WTC11 (cell line): ENCODE measurements at regions not wholly inside any gene's neighbourhood (a gene's known extent, or its start where the extent isn't known, plus 50 kb on each side); places are given as distances from the start of the nearest gene placed in this dataset.
A peak's percentile ranks its signal among the peaks of the same experiment; 100 is the strongest.

Experiments
- FOXJ3 ChIP-seq: sonication (generic); formaldehyde crosslinking; IDR thresholded peaks from 2 replicates; pipeline ENCODE4 v1.9.0; 2021; ENCODE audit warnings: missing genetic modification reagents, mild to moderate bottlenecking, borderline replicate concordance
- JAZF1 ChIP-seq: fragments of 250-450 bp; sonication (Bioruptor Pico); IDR thresholded peaks from 2 replicates; pipeline ENCODE4 v1.9.0; 2021; ENCODE audit warnings: moderate library complexity, mild to moderate bottlenecking, inconsistent platforms
- NFE2L1 ChIP-seq: sonication (generic); formaldehyde crosslinking; IDR thresholded peaks from 2 replicates; pipeline ENCODE4 v1.8.1; 2023; ENCODE audit warnings: missing genetic modification reagents
- NR1H2 ChIP-seq: sonication (generic); formaldehyde crosslinking; IDR thresholded peaks from 2 replicates; pipeline ENCODE4 v1.9.0; 2021; ENCODE audit warnings: mild to moderate bottlenecking, moderate library complexity, missing genetic modification reagents
- ZNF263 ChIP-seq: sonication (generic); formaldehyde crosslinking; IDR thresholded peaks from 2 replicates; pipeline ENCODE4 v1.8.1; 2022; ENCODE audit warnings: low read depth, mild to moderate bottlenecking, moderate library complexity, missing genetic modification reagents
- ZNF317 ChIP-seq: sonication (generic); formaldehyde crosslinking; IDR thresholded peaks from 2 replicates; pipeline ENCODE4 v1.8.1; 2023; ENCODE audit warnings: low read depth, mild to moderate bottlenecking, moderate library complexity, missing genetic modification reagents, borderline replicate concordance
- ZNF396 ChIP-seq: fragments of 250-450 bp; sonication (Bioruptor Pico); IDR thresholded peaks from 2 replicates; pipeline ENCODE4 v1.8.0; 2021; ENCODE audit warnings: mild to moderate bottlenecking, moderate library complexity, borderline replicate concordance
- TF ChIP-seq, protein P1 (sequence below): sonication (generic); formaldehyde crosslinking; IDR thresholded peaks from 2 replicates; pipeline ENCODE4 v1.8.0; 2023; ENCODE audit warnings: mild to moderate bottlenecking, missing genetic modification reagents
- TF ChIP-seq, protein P2 (sequence below): sonication (generic); formaldehyde crosslinking; IDR thresholded peaks from 2 replicates; pipeline ENCODE4 v1.8.1; 2023; ENCODE audit warnings: mild to moderate bottlenecking, missing genetic modification reagents, borderline replicate concordance
- TF ChIP-seq, protein P3 (sequence below): sonication (generic); formaldehyde crosslinking; IDR thresholded peaks from 2 replicates; pipeline ENCODE4 v1.8.0; 2023; ENCODE audit warnings: missing genetic modification reagents, mild to moderate bottlenecking, borderline replicate concordance
- TF ChIP-seq, protein P4 (sequence below): sonication (generic); formaldehyde crosslinking; IDR thresholded peaks from 2 replicates; pipeline ENCODE4 v1.8.0; 2022; ENCODE audit warnings: mild to moderate bottlenecking, missing genetic modification reagents
- TF ChIP-seq, protein P5 (sequence below): sonication (generic); formaldehyde crosslinking; IDR thresholded peaks from 2 replicates; pipeline ENCODE4 v1.8.1; 2023; ENCODE audit warnings: mild to moderate bottlenecking, missing genetic modification reagents, moderate library complexity
- TF ChIP-seq, protein P6 (sequence below): fragments of 250-450 bp; sonication (Bioruptor Pico); IDR thresholded peaks from 2 replicates; pipeline ENCODE4 v1.9.0; 2021; ENCODE audit warnings: mild to moderate bottlenecking, borderline replicate concordance
- TF ChIP-seq, protein P7 (sequence below): sonication (generic); formaldehyde crosslinking; IDR thresholded peaks from 2 replicates; pipeline ENCODE4 v1.8.1; 2022; ENCODE audit warnings: mild to moderate bottlenecking, missing genetic modification reagents, moderate library complexity, borderline replicate concordance
- TF ChIP-seq, protein P8 (sequence below): sonication (generic); formaldehyde crosslinking; IDR thresholded peaks from 2 replicates; pipeline ENCODE4 v1.8.1; 2022; ENCODE audit warnings: mild to moderate bottlenecking, moderate library complexity, missing genetic modification reagents

DNA sequence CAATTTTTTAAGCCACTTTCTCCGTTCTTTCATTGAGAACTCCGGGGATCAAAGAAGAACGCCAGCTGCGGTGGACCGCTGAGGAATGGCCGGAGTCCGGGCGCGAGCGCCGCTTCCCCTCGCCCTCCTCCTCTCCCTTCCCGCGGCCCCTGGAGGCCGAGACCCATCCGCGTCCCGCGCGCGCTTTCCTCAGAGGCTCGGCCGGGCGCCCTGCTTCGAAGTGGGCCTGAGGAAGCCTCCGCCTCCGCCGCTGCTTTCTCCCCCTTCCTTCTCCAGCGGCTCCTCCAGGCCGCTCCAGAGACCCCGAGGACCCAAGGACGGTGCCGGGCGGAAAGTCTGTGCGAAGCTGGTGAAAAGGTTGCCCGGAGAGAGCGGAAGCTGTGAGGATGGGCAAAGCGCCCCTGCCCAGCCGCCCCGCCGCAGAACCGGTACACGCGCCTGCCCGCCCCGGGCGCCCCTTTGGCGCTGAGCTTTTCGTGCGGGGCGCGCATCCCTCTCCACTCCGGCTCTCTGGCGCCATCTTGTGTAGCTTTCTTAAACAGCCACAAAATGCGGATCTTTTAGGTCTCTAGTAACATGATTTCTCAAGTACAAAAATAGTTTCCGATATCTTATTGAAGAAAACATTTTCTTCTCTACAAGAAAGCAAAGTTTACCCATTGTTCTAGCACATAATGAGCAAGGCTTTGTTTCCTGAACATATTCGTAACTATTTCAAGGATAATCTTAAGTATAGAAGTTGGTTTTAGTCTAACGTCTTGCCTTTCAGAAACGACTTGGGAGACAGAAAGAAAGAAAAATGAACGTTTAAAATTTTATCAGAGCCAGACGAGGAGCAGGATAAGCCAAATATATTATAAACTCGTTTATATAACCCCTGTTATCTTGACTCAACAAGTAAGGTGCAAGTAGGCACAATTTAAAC lies 59.2 kb upstream of the FAM174B start (continued):
- TF ChIP-seq, protein P1, sequence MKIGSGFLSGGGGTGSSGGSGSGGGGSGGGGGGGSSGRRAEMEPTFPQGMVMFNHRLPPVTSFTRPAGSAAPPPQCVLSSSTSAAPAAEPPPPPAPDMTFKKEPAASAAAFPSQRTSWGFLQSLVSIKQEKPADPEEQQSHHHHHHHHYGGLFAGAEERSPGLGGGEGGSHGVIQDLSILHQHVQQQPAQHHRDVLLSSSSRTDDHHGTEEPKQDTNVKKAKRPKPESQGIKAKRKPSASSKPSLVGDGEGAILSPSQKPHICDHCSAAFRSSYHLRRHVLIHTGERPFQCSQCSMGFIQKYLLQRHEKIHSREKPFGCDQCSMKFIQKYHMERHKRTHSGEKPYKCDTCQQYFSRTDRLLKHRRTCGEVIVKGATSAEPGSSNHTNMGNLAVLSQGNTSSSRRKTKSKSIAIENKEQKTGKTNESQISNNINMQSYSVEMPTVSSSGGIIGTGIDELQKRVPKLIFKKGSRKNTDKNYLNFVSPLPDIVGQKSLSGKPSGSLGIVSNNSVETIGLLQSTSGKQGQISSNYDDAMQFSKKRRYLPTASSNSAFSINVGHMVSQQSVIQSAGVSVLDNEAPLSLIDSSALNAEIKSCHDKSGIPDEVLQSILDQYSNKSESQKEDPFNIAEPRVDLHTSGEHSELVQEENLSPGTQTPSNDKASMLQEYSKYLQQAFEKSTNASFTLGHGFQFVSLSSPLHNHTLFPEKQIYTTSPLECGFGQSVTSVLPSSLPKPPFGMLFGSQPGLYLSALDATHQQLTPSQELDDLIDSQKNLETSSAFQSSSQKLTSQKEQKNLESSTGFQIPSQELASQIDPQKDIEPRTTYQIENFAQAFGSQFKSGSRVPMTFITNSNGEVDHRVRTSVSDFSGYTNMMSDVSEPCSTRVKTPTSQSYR (CRISPR knock-in tag): no peak
- no peak for TF ChIP-seq FOXJ3 (CRISPR knock-in tag)
- no peak for TF ChIP-seq ZNF396 (CRISPR knock-in tag)
- TF ChIP-seq ZNF263 (CRISPR knock-in tag): no peak
- TF ChIP-seq, protein P2, sequence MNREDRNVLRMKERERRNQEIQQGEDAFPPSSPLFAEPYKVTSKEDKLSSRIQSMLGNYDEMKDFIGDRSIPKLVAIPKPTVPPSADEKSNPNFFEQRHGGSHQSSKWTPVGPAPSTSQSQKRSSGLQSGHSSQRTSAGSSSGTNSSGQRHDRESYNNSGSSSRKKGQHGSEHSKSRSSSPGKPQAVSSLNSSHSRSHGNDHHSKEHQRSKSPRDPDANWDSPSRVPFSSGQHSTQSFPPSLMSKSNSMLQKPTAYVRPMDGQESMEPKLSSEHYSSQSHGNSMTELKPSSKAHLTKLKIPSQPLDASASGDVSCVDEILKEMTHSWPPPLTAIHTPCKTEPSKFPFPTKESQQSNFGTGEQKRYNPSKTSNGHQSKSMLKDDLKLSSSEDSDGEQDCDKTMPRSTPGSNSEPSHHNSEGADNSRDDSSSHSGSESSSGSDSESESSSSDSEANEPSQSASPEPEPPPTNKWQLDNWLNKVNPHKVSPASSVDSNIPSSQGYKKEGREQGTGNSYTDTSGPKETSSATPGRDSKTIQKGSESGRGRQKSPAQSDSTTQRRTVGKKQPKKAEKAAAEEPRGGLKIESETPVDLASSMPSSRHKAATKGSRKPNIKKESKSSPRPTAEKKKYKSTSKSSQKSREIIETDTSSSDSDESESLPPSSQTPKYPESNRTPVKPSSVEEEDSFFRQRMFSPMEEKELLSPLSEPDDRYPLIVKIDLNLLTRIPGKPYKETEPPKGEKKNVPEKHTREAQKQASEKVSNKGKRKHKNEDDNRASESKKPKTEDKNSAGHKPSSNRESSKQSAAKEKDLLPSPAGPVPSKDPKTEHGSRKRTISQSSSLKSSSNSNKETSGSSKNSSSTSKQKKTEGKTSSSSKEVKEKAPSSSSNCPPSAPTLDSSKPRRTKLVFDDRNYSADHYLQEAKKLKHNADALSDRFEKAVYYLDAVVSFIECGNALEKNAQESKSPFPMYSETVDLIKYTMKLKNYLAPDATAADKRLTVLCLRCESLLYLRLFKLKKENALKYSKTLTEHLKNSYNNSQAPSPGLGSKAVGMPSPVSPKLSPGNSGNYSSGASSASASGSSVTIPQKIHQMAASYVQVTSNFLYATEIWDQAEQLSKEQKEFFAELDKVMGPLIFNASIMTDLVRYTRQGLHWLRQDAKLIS (CRISPR knock-in tag): no peak
- TF ChIP-seq, protein P3, sequence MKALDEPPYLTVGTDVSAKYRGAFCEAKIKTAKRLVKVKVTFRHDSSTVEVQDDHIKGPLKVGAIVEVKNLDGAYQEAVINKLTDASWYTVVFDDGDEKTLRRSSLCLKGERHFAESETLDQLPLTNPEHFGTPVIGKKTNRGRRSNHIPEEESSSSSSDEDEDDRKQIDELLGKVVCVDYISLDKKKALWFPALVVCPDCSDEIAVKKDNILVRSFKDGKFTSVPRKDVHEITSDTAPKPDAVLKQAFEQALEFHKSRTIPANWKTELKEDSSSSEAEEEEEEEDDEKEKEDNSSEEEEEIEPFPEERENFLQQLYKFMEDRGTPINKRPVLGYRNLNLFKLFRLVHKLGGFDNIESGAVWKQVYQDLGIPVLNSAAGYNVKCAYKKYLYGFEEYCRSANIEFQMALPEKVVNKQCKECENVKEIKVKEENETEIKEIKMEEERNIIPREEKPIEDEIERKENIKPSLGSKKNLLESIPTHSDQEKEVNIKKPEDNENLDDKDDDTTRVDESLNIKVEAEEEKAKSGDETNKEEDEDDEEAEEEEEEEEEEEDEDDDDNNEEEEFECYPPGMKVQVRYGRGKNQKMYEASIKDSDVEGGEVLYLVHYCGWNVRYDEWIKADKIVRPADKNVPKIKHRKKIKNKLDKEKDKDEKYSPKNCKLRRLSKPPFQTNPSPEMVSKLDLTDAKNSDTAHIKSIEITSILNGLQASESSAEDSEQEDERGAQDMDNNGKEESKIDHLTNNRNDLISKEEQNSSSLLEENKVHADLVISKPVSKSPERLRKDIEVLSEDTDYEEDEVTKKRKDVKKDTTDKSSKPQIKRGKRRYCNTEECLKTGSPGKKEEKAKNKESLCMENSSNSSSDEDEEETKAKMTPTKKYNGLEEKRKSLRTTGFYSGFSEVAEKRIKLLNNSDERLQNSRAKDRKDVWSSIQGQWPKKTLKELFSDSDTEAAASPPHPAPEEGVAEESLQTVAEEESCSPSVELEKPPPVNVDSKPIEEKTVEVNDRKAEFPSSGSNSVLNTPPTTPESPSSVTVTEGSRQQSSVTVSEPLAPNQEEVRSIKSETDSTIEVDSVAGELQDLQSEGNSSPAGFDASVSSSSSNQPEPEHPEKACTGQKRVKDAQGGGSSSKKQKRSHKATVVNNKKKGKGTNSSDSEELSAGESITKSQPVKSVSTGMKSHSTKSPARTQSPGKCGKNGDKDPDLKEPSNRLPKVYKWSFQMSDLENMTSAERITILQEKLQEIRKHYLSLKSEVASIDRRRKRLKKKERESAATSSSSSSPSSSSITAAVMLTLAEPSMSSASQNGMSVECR (CRISPR knock-in tag): 0 out of 2 replicates have a peak, but pooled peaks have one; percentile 29
- TF ChIP-seq, protein P4, sequence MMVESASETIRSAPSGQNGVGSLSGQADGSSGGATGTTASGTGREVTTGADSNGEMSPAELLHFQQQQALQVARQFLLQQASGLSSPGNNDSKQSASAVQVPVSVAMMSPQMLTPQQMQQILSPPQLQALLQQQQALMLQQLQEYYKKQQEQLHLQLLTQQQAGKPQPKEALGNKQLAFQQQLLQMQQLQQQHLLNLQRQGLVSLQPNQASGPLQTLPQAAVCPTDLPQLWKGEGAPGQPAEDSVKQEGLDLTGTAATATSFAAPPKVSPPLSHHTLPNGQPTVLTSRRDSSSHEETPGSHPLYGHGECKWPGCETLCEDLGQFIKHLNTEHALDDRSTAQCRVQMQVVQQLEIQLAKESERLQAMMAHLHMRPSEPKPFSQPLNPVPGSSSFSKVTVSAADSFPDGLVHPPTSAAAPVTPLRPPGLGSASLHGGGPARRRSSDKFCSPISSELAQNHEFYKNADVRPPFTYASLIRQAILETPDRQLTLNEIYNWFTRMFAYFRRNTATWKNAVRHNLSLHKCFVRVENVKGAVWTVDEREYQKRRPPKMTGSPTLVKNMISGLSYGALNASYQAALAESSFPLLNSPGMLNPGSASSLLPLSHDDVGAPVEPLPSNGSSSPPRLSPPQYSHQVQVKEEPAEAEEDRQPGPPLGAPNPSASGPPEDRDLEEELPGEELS (CRISPR knock-in tag): no peak
- no peak for TF ChIP-seq JAZF1 (CRISPR knock-in tag)
- no peak for TF ChIP-seq NFE2L1 (CRISPR knock-in tag)
- TF ChIP-seq, protein P5, sequence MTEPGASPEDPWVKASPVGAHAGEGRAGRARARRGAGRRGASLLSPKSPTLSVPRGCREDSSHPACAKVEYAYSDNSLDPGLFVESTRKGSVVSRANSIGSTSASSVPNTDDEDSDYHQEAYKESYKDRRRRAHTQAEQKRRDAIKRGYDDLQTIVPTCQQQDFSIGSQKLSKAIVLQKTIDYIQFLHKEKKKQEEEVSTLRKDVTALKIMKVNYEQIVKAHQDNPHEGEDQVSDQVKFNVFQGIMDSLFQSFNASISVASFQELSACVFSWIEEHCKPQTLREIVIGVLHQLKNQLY (CRISPR knock-in tag): no peak
- TF ChIP-seq, protein P6, sequence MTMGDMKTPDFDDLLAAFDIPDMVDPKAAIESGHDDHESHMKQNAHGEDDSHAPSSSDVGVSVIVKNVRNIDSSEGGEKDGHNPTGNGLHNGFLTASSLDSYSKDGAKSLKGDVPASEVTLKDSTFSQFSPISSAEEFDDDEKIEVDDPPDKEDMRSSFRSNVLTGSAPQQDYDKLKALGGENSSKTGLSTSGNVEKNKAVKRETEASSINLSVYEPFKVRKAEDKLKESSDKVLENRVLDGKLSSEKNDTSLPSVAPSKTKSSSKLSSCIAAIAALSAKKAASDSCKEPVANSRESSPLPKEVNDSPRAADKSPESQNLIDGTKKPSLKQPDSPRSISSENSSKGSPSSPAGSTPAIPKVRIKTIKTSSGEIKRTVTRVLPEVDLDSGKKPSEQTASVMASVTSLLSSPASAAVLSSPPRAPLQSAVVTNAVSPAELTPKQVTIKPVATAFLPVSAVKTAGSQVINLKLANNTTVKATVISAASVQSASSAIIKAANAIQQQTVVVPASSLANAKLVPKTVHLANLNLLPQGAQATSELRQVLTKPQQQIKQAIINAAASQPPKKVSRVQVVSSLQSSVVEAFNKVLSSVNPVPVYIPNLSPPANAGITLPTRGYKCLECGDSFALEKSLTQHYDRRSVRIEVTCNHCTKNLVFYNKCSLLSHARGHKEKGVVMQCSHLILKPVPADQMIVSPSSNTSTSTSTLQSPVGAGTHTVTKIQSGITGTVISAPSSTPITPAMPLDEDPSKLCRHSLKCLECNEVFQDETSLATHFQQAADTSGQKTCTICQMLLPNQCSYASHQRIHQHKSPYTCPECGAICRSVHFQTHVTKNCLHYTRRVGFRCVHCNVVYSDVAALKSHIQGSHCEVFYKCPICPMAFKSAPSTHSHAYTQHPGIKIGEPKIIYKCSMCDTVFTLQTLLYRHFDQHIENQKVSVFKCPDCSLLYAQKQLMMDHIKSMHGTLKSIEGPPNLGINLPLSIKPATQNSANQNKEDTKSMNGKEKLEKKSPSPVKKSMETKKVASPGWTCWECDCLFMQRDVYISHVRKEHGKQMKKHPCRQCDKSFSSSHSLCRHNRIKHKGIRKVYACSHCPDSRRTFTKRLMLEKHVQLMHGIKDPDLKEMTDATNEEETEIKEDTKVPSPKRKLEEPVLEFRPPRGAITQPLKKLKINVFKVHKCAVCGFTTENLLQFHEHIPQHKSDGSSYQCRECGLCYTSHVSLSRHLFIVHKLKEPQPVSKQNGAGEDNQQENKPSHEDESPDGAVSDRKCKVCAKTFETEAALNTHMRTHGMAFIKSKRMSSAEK: no peak; the same call in 1 of the 2 replicates
- no peak for TF ChIP-seq NR1H2
- TF ChIP-seq, protein P7, sequence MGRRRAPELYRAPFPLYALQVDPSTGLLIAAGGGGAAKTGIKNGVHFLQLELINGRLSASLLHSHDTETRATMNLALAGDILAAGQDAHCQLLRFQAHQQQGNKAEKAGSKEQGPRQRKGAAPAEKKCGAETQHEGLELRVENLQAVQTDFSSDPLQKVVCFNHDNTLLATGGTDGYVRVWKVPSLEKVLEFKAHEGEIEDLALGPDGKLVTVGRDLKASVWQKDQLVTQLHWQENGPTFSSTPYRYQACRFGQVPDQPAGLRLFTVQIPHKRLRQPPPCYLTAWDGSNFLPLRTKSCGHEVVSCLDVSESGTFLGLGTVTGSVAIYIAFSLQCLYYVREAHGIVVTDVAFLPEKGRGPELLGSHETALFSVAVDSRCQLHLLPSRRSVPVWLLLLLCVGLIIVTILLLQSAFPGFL (CRISPR knock-in tag): no peak
- no peak for TF ChIP-seq ZNF317 (CRISPR knock-in tag)
- TF ChIP-seq, protein P8, sequence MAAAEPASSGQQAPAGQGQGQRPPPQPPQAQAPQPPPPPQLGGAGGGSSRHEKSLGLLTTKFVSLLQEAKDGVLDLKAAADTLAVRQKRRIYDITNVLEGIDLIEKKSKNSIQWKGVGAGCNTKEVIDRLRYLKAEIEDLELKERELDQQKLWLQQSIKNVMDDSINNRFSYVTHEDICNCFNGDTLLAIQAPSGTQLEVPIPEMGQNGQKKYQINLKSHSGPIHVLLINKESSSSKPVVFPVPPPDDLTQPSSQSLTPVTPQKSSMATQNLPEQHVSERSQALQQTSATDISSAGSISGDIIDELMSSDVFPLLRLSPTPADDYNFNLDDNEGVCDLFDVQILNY (CRISPR knock-in tag): peak; percentile 67; the same call in 1 of the 2 replicates
